GM23338 (cell line): ENCODE measurements at regions not wholly inside any gene's neighbourhood (a gene's known extent, or its start where the extent isn't known, plus 50 kb on each side); places are given as distances from the start of the nearest gene placed in this dataset.

Experiments used
- ATAC-seq: fragments of 200-7000 bp; cut with Tn5 transposase; 3 replicates; pipeline ENCODE4 v1.9.1; 2020
- DNase-seq: peaks from one replicate; pipeline ENCODE4 v3.0.0-alpha.2; 2015; ENCODE audit warnings: low spot score
- H2AFZ ChIP-seq: fragments of 200-600 bp; sonication (generic); 2 replicates; pipeline ENCODE4 v1.8.0; 2016; ENCODE audit warnings: antibody characterized with exemption, mild to moderate bottlenecking, moderate library complexity
- H3F3A ChIP-seq: fragments of 200-600 bp; sonication (generic); replicated peaks from 2 replicates; pipeline ENCODE4 v1.8.0; 2017; ENCODE audit warnings: antibody characterized with exemption, mixed run types, low read depth
- H3K27ac ChIP-seq: fragments of 200-600 bp; sonication (generic); 2 replicates; pipeline ENCODE4 v1.6.1; 2016; ENCODE audit warnings: low read depth
- H3K27me3 ChIP-seq: fragments of 200-600 bp; sonication (generic); 2 replicates; pipeline ENCODE4 v1.8.0; 2016; ENCODE audit warnings: mild to moderate bottlenecking, mixed run types, moderate library complexity; ENCODE audit not compliant: insufficient read depth
- H3K36me3 ChIP-seq: fragments of 200-600 bp; sonication (generic); 2 replicates; pipeline ENCODE4 v1.8.0; 2016; ENCODE audit warnings: mild to moderate bottlenecking; ENCODE audit not compliant: insufficient read depth
- H3K4me1 ChIP-seq: fragments of 200-600 bp; sonication (generic); 2 replicates; pipeline ENCODE4 v1.8.0; 2016; ENCODE audit warnings: mild to moderate bottlenecking, moderate library complexity; ENCODE audit not compliant: insufficient read depth
- H3K4me2 ChIP-seq: fragments of 200-600 bp; sonication (generic); 2 replicates; pipeline ENCODE4 v1.7.1; 2017; ENCODE audit warnings: mixed run types
- H3K4me3 ChIP-seq: fragments of 200-600 bp; sonication (generic); 2 replicates; pipeline ENCODE4 v1.6.1; 2016; ENCODE audit warnings: mixed run types
- H3K79me2 ChIP-seq: fragments of 200-600 bp; sonication (generic); replicated peaks from 2 replicates; pipeline ENCODE4 v1.8.0; 2017; ENCODE audit warnings: mild to moderate bottlenecking; ENCODE audit not compliant: insufficient read depth
- H3K9me2 ChIP-seq: fragments of 200-600 bp; sonication (generic); 2 replicates; pipeline ENCODE4 v1.8.0; 2017; ENCODE audit not compliant: insufficient read depth
- H4K20me1 ChIP-seq: fragments of 200-600 bp; sonication (generic); replicated peaks from 2 replicates; pipeline ENCODE4 v1.8.0; 2017; ENCODE audit warnings: mild to moderate bottlenecking; ENCODE audit not compliant: insufficient read depth
- H3K27ac Mint-ChIP-seq: 2 replicates; pipeline ENCODE4 v1.8.0; 2020; ENCODE audit warnings: inconsistent platforms, mild to moderate bottlenecking, moderate library complexity, mixed read lengths
- H3K27me3 Mint-ChIP-seq: 3 replicates; pipeline ENCODE4 v1.8.0; 2022; ENCODE audit warnings: low read depth, mild to moderate bottlenecking, moderate library complexity, mixed read lengths, inconsistent platforms; ENCODE audit not compliant: insufficient read depth, poor library complexity
- H3K36me3 Mint-ChIP-seq: 3 replicates; pipeline ENCODE4 v1.8.0; 2021; ENCODE audit warnings: low read depth, mild to moderate bottlenecking, inconsistent platforms, moderate library complexity, mixed read lengths
- H3K4me1 Mint-ChIP-seq: 3 replicates; pipeline ENCODE4 v1.8.0; 2020; ENCODE audit warnings: mild to moderate bottlenecking, inconsistent platforms, mixed read lengths
- H3K4me3 Mint-ChIP-seq: 3 replicates; pipeline ENCODE4 v1.8.0; 2021; ENCODE audit warnings: moderate library complexity, mild to moderate bottlenecking, inconsistent platforms, mixed read lengths
- H3K9me3 Mint-ChIP-seq: 3 replicates; pipeline ENCODE4 v1.8.0; 2020; ENCODE audit warnings: moderate library complexity, mild to moderate bottlenecking, inconsistent platforms, mixed read lengths
- EZH2 ChIP-seq: fragments of 200-600 bp; sonication (generic); IDR thresholded peaks from one replicate; pipeline ENCODE4 v1.8.0; 2017; ENCODE audit warnings: antibody characterized with exemption, mild to moderate bottlenecking, low read depth; ENCODE audit not compliant: unreplicated experiment
- JUNB ChIP-seq: IDR thresholded peaks from one replicate; pipeline ENCODE4 v1.6.1; 2016; ENCODE audit warnings: antibody characterized with exemption; ENCODE audit not compliant: unreplicated experiment
- NANOG ChIP-seq: IDR thresholded peaks from 2 replicates; pipeline ENCODE4 v1.6.1; 2016; ENCODE audit warnings: antibody characterized with exemption, borderline replicate concordance
- REST ChIP-seq: IDR thresholded peaks from one replicate; pipeline ENCODE4 v1.6.1; 2018; ENCODE audit warnings: antibody characterized with exemption; ENCODE audit not compliant: unreplicated experiment
- STAT1 ChIP-seq: IDR thresholded peaks from one replicate; pipeline ENCODE4 v1.6.1; 2016; ENCODE audit warnings: antibody characterized with exemption; ENCODE audit not compliant: unreplicated experiment
- ZNF114 ChIP-seq: fragments of 250-450 bp; sonication (Bioruptor Pico); IDR thresholded peaks from 2 replicates; pipeline ENCODE4 v1.5.0; 2020; ENCODE audit warnings: mild to moderate bottlenecking, moderate library complexity
- ZNF462 ChIP-seq: fragments of 250-450 bp; sonication (Bioruptor Pico); IDR thresholded peaks from 2 replicates; pipeline ENCODE4 v1.5.0; 2020; ENCODE audit warnings: mild to moderate bottlenecking, moderate library complexity

DNA sequence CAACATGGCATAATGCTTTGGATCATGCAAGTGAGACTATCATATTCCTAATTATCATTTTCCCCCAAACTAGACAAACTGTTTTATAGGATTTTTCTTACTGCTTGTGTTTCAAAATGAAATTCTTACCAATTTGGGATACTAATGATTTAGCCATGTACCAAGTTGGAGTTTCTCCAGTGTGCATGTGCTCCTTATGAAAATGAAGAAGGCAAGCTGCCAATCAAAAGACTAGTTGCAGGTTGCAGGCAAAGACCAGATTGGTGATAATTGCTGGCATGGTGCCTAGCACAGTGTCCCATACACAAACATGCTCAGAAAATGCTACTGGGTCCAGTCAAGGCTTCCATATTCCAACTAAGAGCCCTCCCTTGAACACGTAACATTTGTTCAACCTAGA lies 771.8 kb upstream of the FANCL start (continued):
- no peak for TF ChIP-seq ZNF462 (CRISPR knock-in tag)
- no peak for TF ChIP-seq NANOG
- TF ChIP-seq ZNF114 (CRISPR knock-in tag) = no peak
- no peak for TF ChIP-seq STAT1
- no peak for TF ChIP-seq JUNB
- TF ChIP-seq REST = no peak

DNA sequence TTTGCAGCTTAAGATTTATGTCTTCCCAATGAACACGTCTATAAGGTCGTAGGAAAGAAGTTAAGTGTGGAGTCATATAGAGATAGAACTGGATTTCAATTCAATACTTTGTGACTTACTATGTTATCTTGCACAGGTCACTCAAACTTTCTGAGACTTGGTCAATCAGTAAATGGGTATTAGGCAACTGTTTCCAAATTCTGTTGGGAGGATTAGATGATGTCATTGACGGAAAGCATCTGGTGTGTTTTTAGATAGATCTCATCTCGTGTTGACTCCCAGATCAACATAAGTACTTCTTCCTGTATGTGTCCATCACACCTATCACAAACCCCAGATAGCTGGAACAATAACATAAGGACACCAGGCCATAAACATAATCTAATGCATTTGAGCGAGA lies 771.1 kb upstream of the FANCL start:
- no peaks in the 10 kb centered on the region for H3F3A ChIP-seq
- H3K4me3 ChIP-seq = no peak overlapping the region
- peaks cover 23% of the 10 kb centered on the region for H3K9me2 ChIP-seq
- no peaks in the 10 kb centered on the region for H4K20me1 ChIP-seq
- H3K27ac ChIP-seq = no peak overlapping the region
- DNase-seq (no peak), ATAC-seq (no peak)
- H3K36me3 Mint-ChIP-seq = peaks cover 14% of the 10 kb centered on the region
- H3K9me3 Mint-ChIP-seq = peaks cover 19% of the 10 kb centered on the region
- no peaks in the 10 kb centered on the region for H3K79me2 ChIP-seq
- no peak overlapping the region for H3K4me2 ChIP-seq
- no peaks in the 10 kb centered on the region for H3K27me3 ChIP-seq
- no peaks in the 10 kb centered on the region; the same call in 1 of the 2 replicates for H3K36me3 ChIP-seq
- H3K27ac Mint-ChIP-seq = no peak overlapping the region
- H3K4me1 Mint-ChIP-seq = no peaks in the 10 kb centered on the region
- no peak overlapping the region for H2AFZ ChIP-seq
- H3K4me1 ChIP-seq = no peaks in the 10 kb centered on the region
- no peaks in the 10 kb centered on the region for H3K27me3 Mint-ChIP-seq
- no peak overlapping the region for H3K4me3 Mint-ChIP-seq
- TF ChIP-seq ZNF462 (CRISPR knock-in tag) (no peak), EZH2 (no peak)
